ENCODE measurements at regions not wholly inside any gene's neighbourhood (a gene's known extent, or its start where the extent isn't known, plus 50 kb on each side); places are given as distances from the start of the nearest gene placed in this dataset.

- TF ChIP-seq ZNF565 (CRISPR knock-in tag; conservative IDR thresholded peaks at IDR 0.05; ENCODE audit: low read depth) (no peak), BACH2 (CRISPR knock-in tag; IDR thresholded peaks at IDR 0.05; ENCODE audit: borderline replicate concordance) (no peak), PATZ1 (CRISPR knock-in tag; IDR thresholded peaks at IDR 0.05; ENCODE audit: borderline replicate concordance) (no peak), ISL1 (CRISPR knock-in tag; IDR thresholded peaks at IDR 0.05) (no peak), ARNTL (CRISPR knock-in tag; IDR thresholded peaks at IDR 0.05; ENCODE audit: borderline replicate concordance, low read depth) (no peak), GLIS3 (CRISPR knock-in tag; IDR thresholded peaks at IDR 0.05) (no peak), ZFP30 (CRISPR knock-in tag; IDR thresholded peaks at IDR 0.05) (no peak)
Observed at GRCh38 chr7:112701456-112701855, 88.7 kb downstream of the TMEM168 start.

Data from SK-N-SH treated with all-trans-retinoic acid at 6 μM for 48 hours (cell line).